ENCODE measurements at regions not wholly inside any gene's neighbourhood (a gene's known extent, or its start where the extent isn't known, plus 50 kb on each side); places are given as distances from the start of the nearest gene placed in this dataset.

DNA sequence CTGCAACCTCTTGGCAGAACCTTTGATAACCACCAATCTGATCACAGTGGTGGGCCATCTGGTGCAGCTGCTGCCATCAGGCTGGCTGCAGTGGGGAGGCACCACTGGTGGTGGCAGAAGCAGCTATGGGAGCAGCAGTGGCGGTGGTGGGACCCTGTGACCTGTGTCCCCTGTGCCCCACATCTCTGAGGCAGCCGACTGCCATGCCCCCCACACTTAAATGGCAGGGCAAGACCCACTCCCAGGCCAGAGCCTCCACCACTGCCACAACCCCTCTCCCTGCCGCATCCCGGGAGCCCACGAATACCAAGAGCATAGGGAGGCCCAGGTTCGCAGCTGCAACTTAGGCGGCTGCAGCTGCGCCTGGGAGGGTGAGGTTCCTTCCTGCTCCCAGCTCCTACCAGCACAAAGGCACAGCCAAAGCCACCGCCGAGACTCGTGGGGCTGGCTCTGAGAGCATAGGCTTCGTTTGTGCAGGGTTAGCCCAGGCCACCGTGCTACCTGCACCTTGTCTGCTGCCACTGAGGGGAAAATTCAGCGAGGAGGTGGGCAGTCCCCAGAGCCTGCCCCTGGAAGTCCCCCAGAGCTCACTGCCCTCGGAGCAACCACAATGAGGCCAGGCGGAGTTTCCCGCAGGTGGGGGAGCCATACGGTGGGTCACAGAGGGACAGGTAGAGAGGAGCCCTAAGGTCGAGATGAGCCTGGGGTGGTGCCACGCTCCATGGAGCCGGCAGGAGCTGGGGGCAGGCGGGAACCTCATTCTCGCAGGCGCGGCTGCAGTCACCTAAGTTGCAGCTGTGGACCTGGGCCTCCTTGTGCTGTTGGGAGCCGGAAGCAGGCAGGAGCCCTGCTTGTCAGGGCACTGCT is 518.7 kb downstream of the RWDD3 start:
- TF ChIP-seq, protein P1, sequence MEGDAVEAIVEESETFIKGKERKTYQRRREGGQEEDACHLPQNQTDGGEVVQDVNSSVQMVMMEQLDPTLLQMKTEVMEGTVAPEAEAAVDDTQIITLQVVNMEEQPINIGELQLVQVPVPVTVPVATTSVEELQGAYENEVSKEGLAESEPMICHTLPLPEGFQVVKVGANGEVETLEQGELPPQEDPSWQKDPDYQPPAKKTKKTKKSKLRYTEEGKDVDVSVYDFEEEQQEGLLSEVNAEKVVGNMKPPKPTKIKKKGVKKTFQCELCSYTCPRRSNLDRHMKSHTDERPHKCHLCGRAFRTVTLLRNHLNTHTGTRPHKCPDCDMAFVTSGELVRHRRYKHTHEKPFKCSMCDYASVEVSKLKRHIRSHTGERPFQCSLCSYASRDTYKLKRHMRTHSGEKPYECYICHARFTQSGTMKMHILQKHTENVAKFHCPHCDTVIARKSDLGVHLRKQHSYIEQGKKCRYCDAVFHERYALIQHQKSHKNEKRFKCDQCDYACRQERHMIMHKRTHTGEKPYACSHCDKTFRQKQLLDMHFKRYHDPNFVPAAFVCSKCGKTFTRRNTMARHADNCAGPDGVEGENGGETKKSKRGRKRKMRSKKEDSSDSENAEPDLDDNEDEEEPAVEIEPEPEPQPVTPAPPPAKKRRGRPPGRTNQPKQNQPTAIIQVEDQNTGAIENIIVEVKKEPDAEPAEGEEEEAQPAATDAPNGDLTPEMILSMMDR (conservative IDR thresholded peaks at IDR 0.05; ENCODE audit: low read length) = no peak
- TF ChIP-seq EZH2phosphoT487 (IDR thresholded peaks at IDR 0.05; ENCODE audit: borderline replicate concordance, low read depth, low read length) = no peak

All from OCI-LY7 (cell line).